ENCODE measurements at regions not wholly inside any gene's neighbourhood (a gene's known extent, or its start where the extent isn't known, plus 50 kb on each side); places are given as distances from the start of the nearest gene placed in this dataset.

- Mint-ChIP-seq H3K4me3 (no peak overlapping the region), H3K4me1 (no peaks in the 10 kb centered on the region), H3K27me3 (no peaks in the 10 kb centered on the region), H3K27ac (no peak overlapping the region), H3K9me3 (peaks cover 3% of the 10 kb centered on the region), H3K36me3 (no peaks in the 10 kb centered on the region)
These were observed 294.2 kb downstream of the CCDC85A start for GRCh38 chr2:56478027-56478426.

GRCh38 chr2:56483081-56483480 lies 299.3 kb downstream of the CCDC85A start:
- H3K27ac Mint-ChIP-seq = no peak overlapping the region

GRCh38 chr2:56484906-56485305 lies 301.1 kb downstream of the CCDC85A start:
- Mint-ChIP-seq H3K9me3 (peaks cover 5% of the 10 kb centered on the region), H3K27me3 (no peaks in the 10 kb centered on the region), H3K36me3 (no peaks in the 10 kb centered on the region), H3K27ac (no peak overlapping the region), H3K4me3 (no peak overlapping the region), H3K4me1 (no peaks in the 10 kb centered on the region)

More at GRCh38 chr2:56483081-56483480, 299.3 kb downstream of the CCDC85A start:
- Mint-ChIP-seq H3K9me3 (no peaks in the 10 kb centered on the region), H3K4me3 (no peak overlapping the region), H3K36me3 (no peaks in the 10 kb centered on the region), H3K4me1 (no peaks in the 10 kb centered on the region), H3K27me3 (no peaks in the 10 kb centered on the region)

GRCh38 chr2:56500317-56500716 lies 316.5 kb downstream of the CCDC85A start:
- Mint-ChIP-seq H3K36me3 (no peaks in the 10 kb centered on the region), H3K4me3 (no peak overlapping the region), H3K27me3 (no peaks in the 10 kb centered on the region), H3K4me1 (no peaks in the 10 kb centered on the region), H3K27ac (no peak overlapping the region), H3K9me3 (peaks cover 5% of the 10 kb centered on the region)

GRCh38 chr2:56502616-56503015 lies 318.8 kb downstream of the CCDC85A start:
- H3K27ac Mint-ChIP-seq = no peak overlapping the region
- H3K4me1 Mint-ChIP-seq = no peaks in the 10 kb centered on the region
- H3K27me3 Mint-ChIP-seq = no peaks in the 10 kb centered on the region
- H3K36me3 Mint-ChIP-seq = no peaks in the 10 kb centered on the region
- no peak overlapping the region for H3K4me3 Mint-ChIP-seq
- peaks cover 7% of the 10 kb centered on the region for H3K9me3 Mint-ChIP-seq

GRCh38 chr2:56505885-56506284 lies 322.1 kb downstream of the CCDC85A start:
- Mint-ChIP-seq H3K4me3 (no peak overlapping the region), H3K4me1 (no peaks in the 10 kb centered on the region), H3K36me3 (no peaks in the 10 kb centered on the region), H3K27me3 (no peaks in the 10 kb centered on the region), H3K9me3 (peaks cover 7% of the 10 kb centered on the region), H3K27ac (no peak overlapping the region)

- Mint-ChIP-seq H3K9me3 (peaks cover 7% of the 10 kb centered on the region), H3K27me3 (no peaks in the 10 kb centered on the region), H3K27ac (no peak overlapping the region), H3K36me3 (no peaks in the 10 kb centered on the region), H3K4me1 (no peaks in the 10 kb centered on the region), H3K4me3 (no peak overlapping the region)
These were observed 324.9 kb downstream of the CCDC85A start for GRCh38 chr2:56508662-56509061.

- H3K4me3 Mint-ChIP-seq = no peak overlapping the region
- no peak overlapping the region for H3K27ac Mint-ChIP-seq
- H3K27me3 Mint-ChIP-seq = no peaks in the 10 kb centered on the region
- no peaks in the 10 kb centered on the region for H3K36me3 Mint-ChIP-seq
- no peaks in the 10 kb centered on the region for H3K4me1 Mint-ChIP-seq
- peaks cover 7% of the 10 kb centered on the region for H3K9me3 Mint-ChIP-seq
These were observed 326.8 kb downstream of the CCDC85A start for GRCh38 chr2:56510610-56511009.

- H3K27me3 Mint-ChIP-seq = no peaks in the 10 kb centered on the region
- H3K4me3 Mint-ChIP-seq = no peak overlapping the region
These were observed 331.6 kb downstream of the CCDC85A start for GRCh38 chr2:56515399-56515798.

GRCh38 chr2:56519806-56520205 lies 336.0 kb downstream of the CCDC85A start:
- Mint-ChIP-seq H3K27ac (no peak overlapping the region), H3K4me1 (no peaks in the 10 kb centered on the region), H3K4me3 (no peak overlapping the region), H3K27me3 (no peaks in the 10 kb centered on the region), H3K36me3 (no peaks in the 10 kb centered on the region), H3K9me3 (no peaks in the 10 kb centered on the region)

More at GRCh38 chr2:56515399-56515798, 331.6 kb downstream of the CCDC85A start:
- Mint-ChIP-seq H3K4me1 (no peaks in the 10 kb centered on the region), H3K36me3 (no peaks in the 10 kb centered on the region), H3K27ac (no peak overlapping the region), H3K9me3 (no peaks in the 10 kb centered on the region)

GRCh38 chr2:56522605-56523089 lies 338.9 kb downstream of the CCDC85A start:
- no peaks in the 10 kb centered on the region for H3K4me1 Mint-ChIP-seq
- no peaks in the 10 kb centered on the region for H3K27me3 Mint-ChIP-seq
- no peak overlapping the region for H3K4me3 Mint-ChIP-seq
- no peaks in the 10 kb centered on the region for H3K36me3 Mint-ChIP-seq
- H3K27ac Mint-ChIP-seq = no peak overlapping the region
- H3K9me3 Mint-ChIP-seq = no peaks in the 10 kb centered on the region

- Mint-ChIP-seq H3K36me3 (no peaks in the 10 kb centered on the region), H3K9me3 (no peaks in the 10 kb centered on the region), H3K27ac (no peak overlapping the region), H3K27me3 (no peaks in the 10 kb centered on the region), H3K4me3 (no peak overlapping the region), H3K4me1 (no peaks in the 10 kb centered on the region)
These were observed 340.0 kb downstream of the CCDC85A start for GRCh38 chr2:56523816-56524215.

GRCh38 chr2:56531668-56532420 lies 348.1 kb downstream of the CCDC85A start:
- no peaks in the 10 kb centered on the region for H3K27me3 Mint-ChIP-seq
- no peak overlapping the region for H3K27ac Mint-ChIP-seq
- no peak overlapping the region for H3K4me3 Mint-ChIP-seq
- H3K36me3 Mint-ChIP-seq = no peaks in the 10 kb centered on the region
- no peaks in the 10 kb centered on the region for H3K9me3 Mint-ChIP-seq
- no peaks in the 10 kb centered on the region for H3K4me1 Mint-ChIP-seq

- H3K4me1 Mint-ChIP-seq = no peaks in the 10 kb centered on the region
- H3K27me3 Mint-ChIP-seq = no peaks in the 10 kb centered on the region
- H3K4me3 Mint-ChIP-seq = no peak overlapping the region
- H3K27ac Mint-ChIP-seq = no peak overlapping the region
- peaks cover under 1% of the 10 kb centered on the region for H3K9me3 Mint-ChIP-seq
- H3K36me3 Mint-ChIP-seq = no peaks in the 10 kb centered on the region
These were observed 350.5 kb downstream of the CCDC85A start for GRCh38 chr2:56534321-56534720.

GRCh38 chr2:56537756-56538155 lies 354.0 kb downstream of the CCDC85A start:
- H3K4me3 Mint-ChIP-seq = no peak overlapping the region
- no peaks in the 10 kb centered on the region for H3K36me3 Mint-ChIP-seq
- H3K27ac Mint-ChIP-seq = no peak overlapping the region
- H3K4me1 Mint-ChIP-seq = no peaks in the 10 kb centered on the region
- H3K27me3 Mint-ChIP-seq = no peaks in the 10 kb centered on the region
- H3K9me3 Mint-ChIP-seq = peaks cover 9% of the 10 kb centered on the region

GRCh38 chr2:56539618-56540017 lies 355.8 kb downstream of the CCDC85A start:
- H3K36me3 Mint-ChIP-seq = no peaks in the 10 kb centered on the region
- no peak overlapping the region for H3K27ac Mint-ChIP-seq
- H3K9me3 Mint-ChIP-seq = peaks cover 9% of the 10 kb centered on the region
- no peak overlapping the region for H3K4me3 Mint-ChIP-seq
- no peaks in the 10 kb centered on the region for H3K27me3 Mint-ChIP-seq
- no peaks in the 10 kb centered on the region for H3K4me1 Mint-ChIP-seq

GRCh38 chr2:56540467-56540866 lies 356.7 kb downstream of the CCDC85A start:
- Mint-ChIP-seq H3K36me3 (no peaks in the 10 kb centered on the region), H3K27ac (no peak overlapping the region), H3K4me1 (no peaks in the 10 kb centered on the region), H3K9me3 (peaks cover 9% of the 10 kb centered on the region), H3K4me3 (no peak overlapping the region), H3K27me3 (no peaks in the 10 kb centered on the region)

Measured in activated naive CD4-positive, alpha-beta T cell treated with anti-CD3 and anti-CD28 coated beads, Interleukin-2, amount 50 U/mL, for 24 hours (primary cell).